Sciatic nerve (tissue), 2 donors: ENCODE measurements at regions not wholly inside any gene's neighbourhood (a gene's known extent, or its start where the extent isn't known, plus 50 kb on each side); places are given as distances from the start of the nearest gene placed in this dataset.
A peak's percentile ranks its signal among the peaks of the same experiment; 100 is the strongest.

Source experiments
- ATAC-seq: fragments of 200-7000 bp; cut with Tn5 transposase; one replicate; pipeline ENCODE4 v1.9.1; 2020; ENCODE audit warnings: mild to moderate bottlenecking, moderate library complexity
- DNase-seq: peaks from one replicate; pipeline ENCODE4 v3.0.0-alpha.2; 2020; ENCODE audit warnings: low spot score
- intact Hi-C: fragments of 100-400 bp; cut with DNase I; formaldehyde crosslinking; loops from one replicate; pipeline ENCODE4 v1.14.2; 2022
- donor health status: DM: no; HTN: no; CAD: no.
- donor health status: DM: no; HTN: no; CAD: no.

DNA sequence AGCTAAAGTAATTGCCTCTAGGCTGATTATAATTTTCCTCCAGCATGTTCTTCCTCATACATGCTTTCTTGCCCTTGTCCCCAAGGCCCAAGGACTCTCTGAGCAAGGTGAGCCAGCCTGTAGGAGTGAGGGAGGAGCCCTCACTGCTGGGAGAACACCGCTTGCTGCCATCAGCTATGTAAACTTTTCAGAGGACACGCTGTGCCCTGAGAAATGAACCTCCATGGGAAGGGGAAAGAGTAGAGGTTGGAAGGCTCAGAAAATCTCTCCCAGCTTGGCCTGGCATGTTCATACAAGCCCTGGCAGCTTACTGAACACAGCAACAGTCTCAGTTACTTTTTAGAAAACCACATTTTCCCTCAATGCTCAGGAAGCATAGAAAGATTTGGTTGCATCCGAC lies 103.0 kb upstream of the SLC24A5 start:
- intact Hi-C loops = no loop called here
- ATAC-seq (no peak), DNase-seq (no peak)

DNA sequence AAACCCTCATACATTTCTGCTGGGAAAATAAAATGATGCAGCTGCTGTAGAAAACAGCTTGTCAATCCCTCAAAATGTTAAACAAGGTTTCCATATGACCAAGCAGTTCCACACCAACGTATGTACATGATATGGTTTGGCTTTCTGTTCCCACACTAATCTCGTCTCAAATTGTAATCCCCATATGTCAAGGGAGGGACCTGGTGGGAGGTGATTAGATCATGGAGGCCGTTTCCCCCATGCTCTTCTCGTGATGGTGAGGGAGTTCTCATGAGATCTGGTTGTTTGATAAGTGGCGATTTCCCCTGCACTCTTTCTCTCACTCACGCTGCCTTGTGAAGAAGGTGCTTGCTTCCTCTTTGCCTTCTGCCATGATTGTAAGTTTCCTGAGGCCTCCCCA lies 100.6 kb upstream of the SLC24A5 start:
- intact Hi-C loops = no loop called here
- DNase-seq (no peak), ATAC-seq (no peak)

DNA sequence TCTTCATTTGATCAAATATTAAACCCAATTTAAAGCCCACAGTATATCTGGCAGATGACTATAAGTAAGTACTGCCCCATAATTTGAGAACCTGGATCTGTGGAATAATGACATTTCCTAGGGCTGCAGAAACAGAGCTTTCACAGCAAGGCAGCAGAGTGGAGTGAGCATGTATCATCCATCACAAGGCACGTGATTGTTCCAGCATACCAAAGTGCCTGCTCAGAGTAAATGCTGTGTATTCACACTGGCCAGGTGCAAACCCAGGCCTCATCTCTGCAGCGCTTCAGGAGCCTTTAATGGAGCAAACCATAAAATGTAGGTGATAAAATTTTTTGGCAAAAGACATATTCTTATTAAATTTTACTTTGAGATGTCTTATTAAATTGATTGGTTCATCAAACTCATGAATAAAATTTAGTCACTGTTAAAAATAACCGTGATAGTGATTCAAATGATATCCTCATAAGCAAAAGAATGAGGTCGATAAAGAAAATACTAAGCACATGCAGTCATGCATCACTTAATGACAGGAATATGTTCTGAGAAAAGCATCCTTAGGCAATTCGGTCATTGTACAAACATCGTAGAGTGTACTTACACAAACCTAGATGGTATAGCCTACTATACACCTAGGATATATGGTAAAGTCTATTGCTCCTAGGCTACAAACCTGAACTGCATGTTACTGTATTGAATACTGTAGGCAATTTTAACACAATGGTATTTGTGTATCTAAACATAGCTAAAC lies 99.3 kb upstream of the SLC24A5 start:
- ATAC-seq (no peak), DNase-seq (no peak)
- intact Hi-C loops = no loop called here

DNA sequence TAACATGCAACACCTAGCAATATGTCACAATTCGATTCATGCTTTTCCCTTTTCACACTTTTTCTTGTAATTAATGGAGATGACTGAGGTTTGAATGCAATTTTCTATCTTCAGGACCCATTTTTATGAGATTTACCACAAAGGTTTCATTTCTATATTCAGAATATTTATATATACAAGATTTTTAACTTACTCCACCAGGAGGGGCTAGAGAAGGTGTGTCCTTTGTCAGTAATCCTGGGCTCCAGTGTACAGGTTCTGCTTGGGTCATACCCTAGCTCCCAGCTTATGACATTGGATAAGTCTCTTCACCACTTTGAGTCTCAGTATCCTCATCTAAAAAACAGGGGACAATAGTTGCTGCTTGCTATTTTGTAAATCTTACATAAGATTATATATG lies 95.7 kb upstream of the SLC24A5 start:
- DNase-seq = no peak
- ATAC-seq = no peak
- intact Hi-C loops = no loop called here

DNA sequence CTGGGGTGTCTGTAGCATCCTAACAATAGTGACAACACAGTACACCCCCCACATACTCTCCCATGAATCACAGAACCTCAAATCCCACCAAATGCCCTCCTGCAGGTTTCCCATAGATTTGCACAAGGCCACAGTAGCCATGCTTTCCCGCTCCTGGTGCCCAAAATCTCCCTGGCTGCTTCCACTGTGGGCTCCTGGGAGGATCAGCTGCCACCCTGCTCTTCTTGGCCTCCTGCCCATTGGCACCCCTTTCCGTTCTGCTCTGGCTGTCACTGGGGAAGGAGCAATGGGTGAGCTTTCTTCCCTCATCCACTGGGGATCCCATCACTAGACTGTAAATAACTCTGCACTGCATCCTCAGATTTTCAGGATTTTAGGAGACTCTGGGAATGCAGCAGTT lies 92.1 kb upstream of the SLC24A5 start:
- ATAC-seq = no peak
- DNase-seq = no peak
- intact Hi-C loops = no loop called here

DNA sequence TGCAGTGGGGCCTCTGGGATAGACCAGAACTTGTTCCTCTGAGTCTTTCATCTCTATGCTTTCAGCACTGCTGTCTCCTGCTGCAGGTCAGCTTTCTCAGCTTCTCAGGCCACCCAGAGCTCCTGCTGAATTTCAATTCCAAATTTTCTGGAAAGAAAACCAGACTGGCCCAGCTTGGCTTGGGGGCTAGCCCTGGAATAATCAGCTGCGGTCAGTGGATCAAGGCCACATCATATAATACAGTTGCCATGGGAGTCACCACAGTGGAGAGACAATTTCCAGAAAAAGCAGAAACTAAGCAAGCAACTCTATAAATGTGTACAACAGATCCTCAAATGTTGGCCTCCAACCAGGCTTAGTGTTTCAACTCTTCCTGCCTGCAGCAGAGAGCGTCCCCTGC lies 91.1 kb upstream of the SLC24A5 start:
- DNase-seq = no peak
- ATAC-seq = peak; percentile 66
- intact Hi-C loops = no loop called here

DNA sequence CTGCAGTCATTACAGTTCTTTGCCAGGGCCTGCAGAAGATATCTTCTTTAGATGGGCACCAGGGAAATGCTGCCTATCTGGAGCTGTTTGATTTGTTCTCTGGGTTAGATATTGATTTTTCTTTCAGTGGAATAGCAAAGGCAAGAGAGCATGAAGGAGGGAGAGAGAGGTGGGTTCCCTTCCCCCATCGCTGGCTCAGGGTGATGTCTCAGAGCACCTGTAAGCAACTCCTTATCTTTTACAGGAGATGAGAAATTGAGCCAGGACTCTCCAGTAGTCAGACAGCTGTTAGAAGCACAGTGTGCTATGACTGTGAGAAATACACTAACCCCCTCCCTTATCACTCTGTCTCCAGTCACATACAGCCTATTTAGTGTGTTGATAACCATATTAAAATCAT lies 89.3 kb upstream of the SLC24A5 start:
- DNase-seq (no peak), ATAC-seq (no peak)
- intact Hi-C loops = no loop called here

DNA sequence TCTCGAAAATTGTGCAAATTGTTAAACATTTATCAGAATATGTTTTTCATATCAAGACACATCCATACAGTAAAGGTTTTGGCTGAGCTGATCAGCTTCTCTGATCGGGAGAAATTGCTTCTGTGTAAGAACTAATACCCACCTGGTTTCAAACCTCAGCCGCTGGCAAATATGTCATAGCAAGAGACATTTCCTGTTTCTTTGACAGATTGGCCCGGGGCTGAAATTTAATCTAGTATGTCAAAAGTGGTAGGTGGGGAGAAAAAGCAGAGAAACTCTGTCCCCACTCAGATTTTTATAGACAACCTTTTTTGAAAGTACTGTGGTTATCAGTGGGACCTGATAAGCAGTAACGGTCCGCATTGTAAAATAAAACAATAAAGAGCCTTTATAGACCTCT lies 88.8 kb upstream of the SLC24A5 start:
- DNase-seq = no peak
- ATAC-seq = no peak
- intact Hi-C loops = no loop called here

DNA sequence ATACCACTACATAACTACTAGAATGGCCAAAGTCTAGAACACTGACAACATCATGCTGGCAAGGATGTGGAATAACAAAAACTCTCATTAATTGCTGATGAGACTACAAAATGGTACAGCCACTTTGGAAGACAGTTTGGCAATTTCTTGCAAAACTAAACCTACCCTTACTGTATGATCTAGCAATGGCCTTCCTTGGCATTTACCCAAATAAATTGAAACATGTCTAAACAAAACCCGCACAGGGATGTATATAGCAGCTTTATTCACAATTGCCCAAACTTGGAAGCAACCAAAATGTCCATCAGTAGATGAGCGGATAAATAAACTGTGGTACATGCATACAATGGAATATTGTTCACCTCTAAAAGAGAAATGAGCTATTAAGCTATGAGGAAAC lies 87.9 kb upstream of the SLC24A5 start:
- DNase-seq (no peak), ATAC-seq (no peak)
- intact Hi-C loops = no loop called here

DNA sequence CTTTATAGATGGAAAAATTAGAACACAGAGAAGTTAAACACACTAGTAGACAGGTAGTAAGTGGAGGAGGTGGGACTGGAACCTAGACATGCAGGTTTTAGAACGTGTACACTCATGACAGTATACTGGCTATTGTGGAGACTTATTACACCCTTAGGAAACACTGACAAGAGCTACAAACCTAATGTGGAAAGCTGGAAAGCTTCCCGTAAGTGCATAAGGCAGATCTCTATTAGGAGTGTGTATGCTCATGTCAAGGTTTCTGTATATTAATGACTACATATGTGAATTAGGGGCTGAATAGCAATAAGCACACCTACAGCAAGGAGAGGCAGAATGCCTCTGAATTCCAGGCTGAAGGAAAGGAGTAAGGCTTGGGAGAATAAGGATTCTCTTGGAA lies 82.6 kb upstream of the SLC24A5 start:
- intact Hi-C loops = no loop called here
- ATAC-seq (no peak), DNase-seq (no peak)

DNA sequence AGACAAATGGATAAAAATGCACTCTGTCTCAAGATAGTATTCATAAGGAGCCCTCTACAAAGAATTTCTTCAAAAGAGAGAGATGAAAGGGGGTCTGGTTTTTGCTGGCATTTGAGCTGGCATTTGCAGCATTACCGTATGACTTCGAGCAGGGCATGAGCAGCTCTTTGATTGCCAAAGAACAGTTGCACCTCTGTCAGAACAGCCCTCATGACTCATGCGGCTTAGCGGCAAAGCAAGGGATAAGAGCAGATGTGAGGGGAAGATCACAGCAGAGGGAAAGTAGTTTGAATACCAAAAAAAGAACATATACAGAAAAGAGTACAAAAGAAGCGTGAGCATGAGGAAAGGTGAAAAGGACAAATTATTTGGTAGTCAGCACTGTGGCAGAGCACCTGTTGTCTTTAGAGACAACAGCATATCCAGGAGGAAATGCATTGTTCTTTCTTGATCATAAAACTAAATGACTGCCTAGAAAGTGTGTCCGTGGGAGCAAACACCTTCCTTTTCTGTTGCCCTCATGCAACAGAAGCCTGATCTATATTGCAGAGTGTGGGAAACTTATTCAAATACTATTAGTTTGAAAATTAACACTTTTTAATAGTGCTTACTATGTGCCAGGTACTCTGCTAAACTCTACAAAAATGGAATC lies 80.5 kb upstream of the SLC24A5 start:
- intact Hi-C loops = no loop called here
- DNase-seq (no peak), ATAC-seq (no peak)

DNA sequence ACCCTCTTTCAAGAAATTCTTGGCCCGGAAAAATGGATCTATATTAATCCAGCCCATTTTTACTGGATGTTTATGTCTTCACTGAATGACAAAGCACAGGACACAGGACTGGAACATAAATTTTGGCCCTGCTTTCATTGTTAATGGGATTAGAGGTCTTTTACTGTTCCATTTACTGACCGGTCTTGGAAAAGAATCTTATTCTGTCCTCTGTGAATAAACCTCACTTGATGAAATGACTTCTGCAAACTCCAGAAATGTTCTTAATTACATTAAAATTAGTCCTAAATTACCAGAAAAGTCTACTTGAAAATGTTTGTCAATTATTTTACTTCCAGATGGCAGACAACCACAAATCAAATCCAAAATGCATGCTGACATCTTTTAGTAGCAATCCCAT lies 79.3 kb upstream of the SLC24A5 start:
- ATAC-seq (no peak), DNase-seq (no peak)
- intact Hi-C loops = no loop called here

DNA sequence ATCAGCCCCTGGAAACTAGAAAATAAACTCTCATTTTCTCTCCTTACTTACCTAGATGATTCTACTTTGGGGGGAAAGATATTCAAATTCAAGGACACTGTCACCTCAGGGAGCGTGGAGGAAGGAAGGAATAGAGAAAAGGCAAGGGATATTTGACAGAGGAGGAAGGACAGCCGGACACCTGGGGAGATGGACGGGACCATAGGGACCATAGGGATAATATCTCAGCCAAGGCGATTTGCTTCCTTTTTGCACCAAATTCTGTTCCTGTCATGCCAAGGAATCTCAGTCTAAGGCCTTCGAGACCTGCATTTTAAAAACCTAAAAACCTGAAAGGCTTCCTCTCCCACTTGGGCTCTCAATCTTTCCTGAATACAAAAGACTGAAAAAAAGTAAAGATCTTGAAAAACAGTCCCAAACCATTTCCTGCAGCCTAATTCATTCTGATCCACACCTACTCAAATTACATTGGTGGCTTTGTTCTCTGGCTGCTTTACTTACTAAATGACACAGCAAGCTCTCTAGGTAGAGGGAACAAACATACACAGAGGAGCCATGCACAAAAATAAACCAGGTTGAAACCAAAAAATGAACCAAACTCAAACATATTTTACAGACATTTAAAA lies 73.9 kb upstream of the SLC24A5 start:
- intact Hi-C loops = no loop called here
- DNase-seq = no peak
- no peak for ATAC-seq

DNA sequence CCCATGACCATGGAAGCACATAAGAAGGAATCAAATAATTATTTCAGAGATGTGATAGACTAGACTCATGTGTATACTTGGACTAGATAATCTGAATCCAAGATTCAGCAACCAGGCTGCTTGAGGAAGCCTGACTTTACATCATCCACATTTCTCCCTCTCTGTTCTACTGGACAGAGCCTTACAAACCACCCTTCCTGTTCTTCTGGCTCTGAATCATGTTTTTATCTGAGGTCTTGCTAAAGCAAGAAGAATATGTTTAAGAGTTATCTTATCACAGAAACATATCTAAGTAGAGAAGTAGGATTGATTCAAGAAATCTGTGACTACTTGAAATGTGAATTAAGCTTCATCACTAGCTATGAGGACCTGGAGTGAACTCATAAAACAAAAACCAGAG lies 71.1 kb upstream of the SLC24A5 start:
- DNase-seq = no peak
- intact Hi-C loops = no loop called here

DNA sequence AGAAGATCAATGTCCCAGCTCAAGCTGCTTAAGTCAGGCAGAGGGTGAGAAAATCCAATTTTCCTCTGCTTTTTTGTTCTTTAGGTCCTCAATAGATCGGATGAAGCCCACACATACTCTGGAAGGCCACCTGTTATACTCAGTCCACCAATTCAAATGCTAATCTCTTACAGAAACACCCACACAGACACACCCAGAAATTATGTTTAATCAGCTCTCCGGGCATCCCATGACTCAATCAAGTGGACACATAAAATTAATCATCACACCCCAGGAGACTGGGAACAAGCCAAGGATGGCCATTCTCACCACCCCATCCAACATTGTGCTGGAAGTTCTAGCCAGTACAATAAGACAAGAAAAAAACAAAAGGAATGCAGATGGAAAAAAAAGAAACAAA lies 67.8 kb upstream of the SLC24A5 start:
- ATAC-seq (no peak), DNase-seq (no peak)
- intact Hi-C loops = no loop called here

More for the DNA sequence above, 71.1 kb upstream of the SLC24A5 start:
- no peak for ATAC-seq

DNA sequence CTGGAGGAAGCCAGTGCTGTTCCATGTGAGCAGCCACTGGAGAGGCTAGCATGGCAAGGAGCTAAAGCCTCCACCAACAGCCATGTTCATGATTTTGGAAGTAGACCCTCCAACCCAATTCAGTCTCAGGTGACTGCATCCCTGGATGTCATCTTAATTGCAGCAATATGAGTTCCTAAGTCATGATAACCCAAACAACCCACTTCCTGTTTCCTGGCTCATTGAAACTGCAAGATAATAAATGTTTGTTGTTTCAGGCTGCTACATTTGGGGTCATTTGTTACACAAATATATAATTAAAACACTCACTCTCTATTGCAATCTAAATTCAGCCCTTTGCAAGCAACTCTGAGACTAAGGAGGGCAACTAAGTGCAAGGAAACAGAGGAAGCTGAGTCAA lies 62.4 kb upstream of the SLC24A5 start:
- no peak for DNase-seq
- intact Hi-C loops = no loop called here
- no peak for ATAC-seq

DNA sequence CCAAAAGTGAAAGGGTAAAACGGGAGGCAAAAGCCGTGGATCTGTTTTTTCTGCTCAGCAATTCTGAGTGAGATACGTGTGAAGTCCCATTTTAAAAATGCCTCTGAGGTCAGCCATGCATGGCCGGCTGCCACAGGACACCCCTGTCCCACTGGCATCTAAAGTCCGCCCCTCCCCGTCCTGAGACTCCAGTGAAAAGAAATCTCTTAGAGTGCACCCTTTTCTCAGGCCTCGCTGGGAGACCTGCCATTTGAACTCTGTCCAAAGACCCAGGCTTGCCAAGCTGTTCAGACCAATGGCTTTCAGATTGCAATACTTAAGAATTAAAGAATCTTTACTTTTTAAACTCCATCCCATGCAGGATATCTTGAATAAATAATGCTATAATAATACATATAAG lies 61.0 kb upstream of the SLC24A5 start:
- ATAC-seq (peak; percentile 53), DNase-seq (peak; percentile 71)
- intact Hi-C loops = no loop called here

DNA sequence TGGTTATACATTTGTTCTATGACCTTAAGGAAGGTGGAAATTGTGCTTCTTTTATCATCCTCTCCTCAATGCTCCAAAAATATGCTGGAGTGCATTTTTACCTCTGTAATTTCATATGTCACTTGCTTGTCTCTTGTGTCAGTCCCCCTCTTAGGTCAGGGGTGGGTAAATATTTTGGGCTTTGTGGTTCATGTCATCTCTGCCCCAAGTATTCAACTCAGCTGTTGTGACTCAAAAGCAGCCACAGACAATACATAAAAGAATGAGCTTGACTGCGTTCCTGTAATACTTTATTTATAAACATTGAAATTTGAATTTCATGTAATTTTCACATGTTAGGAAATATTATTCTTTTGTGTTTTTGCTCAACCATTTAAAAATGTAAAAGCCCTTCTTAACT lies 60.4 kb upstream of the SLC24A5 start:
- no peak for DNase-seq
- intact Hi-C loops = no loop called here

DNA sequence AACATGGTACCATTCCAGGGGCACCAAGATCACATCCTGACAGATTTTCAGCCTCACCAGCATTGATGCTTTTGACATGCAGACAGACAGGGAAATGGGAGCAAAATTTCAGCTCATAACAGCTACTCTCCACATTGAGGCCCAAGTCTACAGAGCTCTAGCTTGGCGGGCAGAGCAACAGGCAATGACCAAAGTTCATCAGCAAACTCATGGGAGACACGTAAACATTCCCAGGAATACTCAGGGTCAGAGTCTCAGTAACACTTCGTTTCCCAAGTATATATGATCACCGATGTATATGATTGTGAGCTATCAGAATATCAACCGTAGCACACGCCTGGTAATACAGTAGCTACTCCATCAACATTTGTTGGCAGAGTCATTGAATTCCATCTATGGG lies 59.2 kb upstream of the SLC24A5 start:
- DNase-seq (no peak), ATAC-seq (no peak)
- intact Hi-C loops = no loop called here

More for the DNA sequence above, 60.4 kb upstream of the SLC24A5 start:
- ATAC-seq = no peak

DNA sequence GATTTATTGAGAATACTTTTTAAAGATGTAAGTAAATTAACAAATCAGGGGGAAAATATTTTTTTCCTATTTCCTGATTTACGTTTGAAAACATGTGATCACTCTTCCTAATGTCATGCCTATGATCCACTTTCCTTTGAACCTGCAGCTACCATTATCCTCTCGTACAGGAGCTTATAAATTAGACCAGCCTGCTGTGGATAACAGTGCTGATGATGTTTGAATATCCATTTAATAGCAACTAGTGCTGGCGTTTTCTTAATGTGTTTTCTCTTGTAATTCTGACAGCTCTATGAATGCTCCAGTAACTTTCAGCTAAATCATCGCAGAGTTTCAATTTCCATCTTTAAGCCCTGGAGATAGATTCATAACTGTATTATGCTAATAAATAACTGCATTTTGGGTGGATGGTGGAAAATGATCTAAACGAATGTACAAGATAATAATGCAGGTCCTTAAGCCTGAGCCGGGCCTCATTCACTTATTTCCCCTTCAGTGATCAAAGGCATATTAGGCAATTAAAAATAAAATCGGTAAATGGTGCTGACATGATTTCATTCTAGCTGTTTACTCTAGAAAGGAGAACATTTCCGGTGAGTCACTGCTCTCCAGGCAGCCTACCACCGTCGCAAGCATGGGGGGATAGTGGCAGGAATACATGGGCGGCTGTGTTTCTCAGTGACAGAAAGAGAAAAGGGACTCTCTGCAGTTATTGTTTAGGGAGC lies 58.5 kb upstream of the SLC24A5 start:
- intact Hi-C loops = no loop called here
- no peak for ATAC-seq
- DNase-seq = no peak
